ENCODE measurements at regions not wholly inside any gene's neighbourhood (a gene's known extent, or its start where the extent isn't known, plus 50 kb on each side); places are given as distances from the start of the nearest gene placed in this dataset.

DNA sequence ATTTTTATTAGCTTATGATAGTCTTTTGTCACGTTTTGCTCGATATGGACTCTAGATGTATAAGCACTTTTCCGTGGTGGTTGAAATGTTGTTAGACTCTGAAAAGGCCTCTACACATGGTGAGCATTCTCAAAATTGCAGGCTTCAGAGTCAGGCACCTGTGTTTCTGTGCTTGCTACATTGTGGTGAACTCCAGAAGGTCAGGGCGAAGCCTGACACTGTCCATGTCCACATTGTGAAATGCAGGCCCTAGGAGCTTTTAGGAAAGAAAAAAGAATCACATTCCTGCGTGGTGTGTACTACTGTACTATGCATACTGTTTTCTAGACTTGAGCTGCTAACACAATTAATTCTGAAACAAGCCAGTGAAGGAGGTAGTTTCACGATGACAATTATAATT lies 86.3 kb downstream of the HS3ST1 start:
- DNase-seq (ENCODE audit: low read depth) = no peak

DNA sequence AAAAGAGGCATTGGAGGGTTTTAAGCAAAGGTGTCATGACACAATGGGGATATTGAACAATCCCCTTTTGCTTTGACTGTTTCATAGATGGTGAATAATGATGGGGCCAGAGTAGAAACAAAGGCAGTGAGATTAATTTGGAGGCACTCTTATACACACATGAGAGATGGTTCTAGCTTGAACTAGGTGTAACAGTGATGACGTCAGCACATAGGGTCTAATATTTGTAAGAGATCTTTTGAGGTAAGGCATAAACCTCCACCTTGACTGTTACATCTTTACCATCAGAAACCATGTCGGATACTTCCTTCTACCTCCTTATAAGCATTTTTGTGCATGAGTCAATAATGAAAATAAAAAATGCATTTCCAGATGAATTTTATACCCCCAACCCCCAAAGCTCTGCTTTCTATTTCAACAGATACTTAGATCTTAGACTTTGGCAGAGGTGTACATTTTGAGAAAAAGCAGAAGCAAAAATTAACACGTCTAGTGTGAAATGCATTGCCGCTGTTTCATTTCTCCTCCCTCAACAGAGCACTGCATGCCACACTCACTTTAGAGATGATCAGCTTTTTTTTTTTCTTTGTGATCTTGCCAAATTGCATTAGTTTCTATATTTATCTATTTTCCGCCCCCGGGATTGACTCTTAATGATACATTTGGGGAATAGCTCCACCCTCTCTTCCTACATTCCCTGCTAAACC lies 87.2 kb downstream of the HS3ST1 start:
- DNase-seq (ENCODE audit: low read depth) = no peak

- DNase-seq (ENCODE audit: low read depth) = no peak
These were observed 89.5 kb downstream of the HS3ST1 start for GRCh38 chr4:11338956-11339782.

- DNase-seq (ENCODE audit: low read depth) = no peak
These were observed 91.4 kb downstream of the HS3ST1 start for GRCh38 chr4:11337287-11337686.

GRCh38 chr4:11336435-11336834 lies 92.3 kb downstream of the HS3ST1 start:
- no peak for DNase-seq (ENCODE audit: low read depth)

GRCh38 chr4:11334887-11335286 lies 93.8 kb downstream of the HS3ST1 start:
- DNase-seq (ENCODE audit: low read depth) = no peak

GRCh38 chr4:11328401-11328800 lies 100.3 kb downstream of the HS3ST1 start:
- no peak for DNase-seq (ENCODE audit: low read depth)

- DNase-seq (ENCODE audit: low read depth) = no peak
These were observed 102.7 kb downstream of the HS3ST1 start for GRCh38 chr4:11326021-11326420.

GRCh38 chr4:11323771-11324170 lies 104.9 kb downstream of the HS3ST1 start:
- DNase-seq (ENCODE audit: low read depth) = no peak

- no peak for DNase-seq (ENCODE audit: low read depth)
These were observed 115.3 kb downstream of the HS3ST1 start for GRCh38 chr4:11313157-11313943.

GRCh38 chr4:11312389-11312788 lies 116.3 kb downstream of the HS3ST1 start:
- DNase-seq (ENCODE audit: low read depth) = peak; percentile 10

DNA sequence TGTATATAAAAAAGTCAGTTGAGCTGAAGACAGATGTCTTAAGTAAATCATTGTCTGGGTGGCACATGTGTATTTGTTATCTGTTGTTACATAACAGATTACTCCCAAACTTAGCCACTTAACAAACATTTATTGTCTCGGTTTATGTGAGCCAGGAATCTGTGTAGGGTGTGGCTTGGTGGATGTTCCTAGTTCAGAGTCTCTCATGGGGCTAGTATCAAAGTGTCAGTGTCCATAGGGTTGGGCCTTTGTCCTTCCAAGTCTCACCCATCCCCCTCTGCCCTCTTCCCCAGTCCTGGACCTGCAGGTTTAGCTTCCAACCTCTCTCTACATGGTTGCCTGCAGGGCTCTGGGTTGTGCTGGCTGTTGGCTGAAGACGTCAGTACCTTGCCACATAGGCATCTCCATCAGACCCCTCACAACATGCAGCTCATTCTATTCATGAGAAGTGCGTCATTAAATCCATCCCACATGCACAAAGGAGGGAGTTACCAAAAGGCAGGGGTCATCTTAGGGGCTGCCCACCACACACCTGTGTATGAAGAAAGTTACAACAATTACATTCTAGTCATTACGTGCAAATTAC lies 127.5 kb downstream of the HS3ST1 start:
- no peak for DNase-seq (ENCODE audit: low read depth)

- no peak for DNase-seq (ENCODE audit: low read depth)
These were observed 128.9 kb downstream of the HS3ST1 start for GRCh38 chr4:11299836-11300235.

GRCh38 chr4:11299016-11299415 lies 129.7 kb downstream of the HS3ST1 start:
- no peak for DNase-seq (ENCODE audit: low read depth)

DNA sequence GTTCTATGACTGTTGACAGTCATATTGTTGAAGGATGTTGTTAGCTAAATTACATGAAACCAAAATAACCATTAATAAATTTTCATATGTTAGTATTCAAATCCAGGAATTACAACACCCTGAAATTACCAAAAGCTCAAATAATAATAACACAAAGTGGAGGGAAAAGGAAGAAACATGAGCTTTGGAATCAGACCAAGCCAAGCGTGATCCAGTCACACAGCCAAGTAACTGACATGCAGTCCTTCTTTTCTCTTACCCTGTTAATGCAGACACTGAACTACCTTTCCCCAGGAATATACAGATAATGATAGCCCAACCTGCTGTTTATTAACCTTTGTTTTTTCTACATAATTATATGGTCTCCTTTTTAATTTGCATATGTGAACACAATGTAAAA lies 130.2 kb downstream of the HS3ST1 start:
- DNase-seq (ENCODE audit: low read depth) = no peak

GRCh38 chr4:11297627-11298026 lies 131.1 kb downstream of the HS3ST1 start:
- no peak for DNase-seq (ENCODE audit: low read depth)

- no peak for DNase-seq (ENCODE audit: low read depth)
These were observed 131.5 kb downstream of the HS3ST1 start for GRCh38 chr4:11297201-11297600.

DNA sequence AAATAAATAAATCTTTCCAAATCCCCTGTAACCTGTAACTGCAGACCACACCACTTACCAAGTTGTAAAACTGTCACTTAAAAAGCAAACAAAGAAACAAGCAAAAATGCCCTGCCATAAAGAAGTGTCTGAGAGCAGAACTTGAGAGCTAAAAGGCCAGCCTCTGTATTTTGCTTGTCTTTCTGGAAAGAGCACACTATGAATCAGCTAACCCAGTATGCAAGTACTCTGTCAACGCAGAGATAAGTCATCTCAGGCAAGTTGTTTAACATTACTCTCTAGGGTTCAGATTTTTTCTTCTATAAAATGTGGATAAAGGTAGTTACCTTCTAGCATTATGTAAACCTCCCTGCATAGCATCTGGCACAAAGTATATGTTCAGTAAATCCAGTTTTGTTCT lies 134.8 kb downstream of the HS3ST1 start:
- DNase-seq (ENCODE audit: low read depth) = no peak

DNA sequence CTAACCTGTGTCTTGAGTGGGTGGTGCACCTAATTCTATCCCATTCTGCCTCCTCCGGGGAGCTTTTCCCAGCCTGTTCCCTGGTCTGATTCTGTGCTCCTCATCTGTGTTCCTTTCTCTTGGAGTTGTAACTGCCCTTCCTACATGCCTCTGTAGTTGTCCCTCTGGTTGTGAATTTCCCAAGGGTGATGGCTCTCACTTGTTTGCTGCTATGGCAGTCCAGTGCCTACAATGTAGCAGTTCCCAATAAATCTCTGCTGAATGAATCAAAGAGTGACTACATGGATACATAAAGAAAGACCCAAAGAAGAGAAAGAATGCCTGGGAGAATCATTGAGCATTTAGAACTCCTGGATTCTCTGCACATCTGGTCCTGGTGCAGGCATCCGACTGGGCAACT lies 141.6 kb downstream of the HS3ST1 start:
- no peak for DNase-seq (ENCODE audit: low read depth)

GRCh38 chr4:11286533-11286932 lies 142.2 kb downstream of the HS3ST1 start:
- DNase-seq (ENCODE audit: low read depth) = no peak

DNA sequence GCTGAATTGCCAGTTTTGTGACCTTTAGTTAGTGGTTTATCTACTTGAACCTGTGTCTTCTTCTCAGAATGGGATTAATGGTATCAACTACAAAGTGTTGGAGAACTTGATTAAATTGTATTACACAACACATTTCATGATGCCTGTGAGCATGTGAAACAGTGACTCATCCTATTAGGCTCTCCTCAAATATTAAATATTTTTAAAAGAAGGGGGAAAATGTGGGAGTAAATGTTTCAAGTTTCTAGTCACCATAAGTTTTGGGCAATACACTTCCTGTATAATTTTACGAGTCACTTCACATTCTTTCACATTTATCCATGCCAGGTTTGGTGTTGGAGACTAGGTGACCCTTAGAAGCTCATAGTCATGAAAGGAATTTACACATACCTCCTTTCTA lies 147.0 kb downstream of the HS3ST1 start:
- no peak for DNase-seq (ENCODE audit: low read depth)

DNA sequence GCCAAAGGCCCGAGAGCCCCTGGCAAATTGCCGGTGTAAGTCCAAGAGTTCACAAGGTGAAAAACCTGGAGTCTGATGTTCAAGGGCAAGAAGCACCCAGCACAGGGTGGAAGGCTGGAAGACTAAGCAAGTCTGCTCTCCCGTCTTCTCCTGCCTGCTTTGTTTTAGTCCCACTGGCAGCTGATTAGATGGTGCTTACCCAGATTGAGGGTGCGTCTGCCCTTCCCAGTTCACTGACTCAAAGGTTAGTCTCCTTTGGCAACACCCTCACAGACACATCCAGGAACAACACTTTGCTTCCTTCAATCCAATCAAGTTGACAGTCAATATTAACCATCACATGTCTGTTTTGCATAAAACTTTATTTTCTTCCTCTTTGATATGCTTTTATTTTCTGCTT lies 157.4 kb downstream of the HS3ST1 start:
- DNase-seq (ENCODE audit: low read depth) = no peak
